GM12873 (cell line): ENCODE measurements at regions not wholly inside any gene's neighbourhood (a gene's known extent, or its start where the extent isn't known, plus 50 kb on each side); places are given as distances from the start of the nearest gene placed in this dataset.

Experiments used
- CTCF ChIP-seq: IDR thresholded peaks from 2 replicates; pipeline ENCODE4 v1.5.1; 2012; ENCODE audit warnings: low read depth, mild to moderate bottlenecking, moderate library complexity, low read length, control low read depth; ENCODE audit not compliant: insufficient read depth; ENCODE audit errors: missing control alignments

GRCh38 chrX:5117816-5118215, 1110.9 kb downstream of the NLGN4X start:
- TF ChIP-seq CTCF: no peak

GRCh38 chrX:5113128-5113527, 1115.5 kb downstream of the NLGN4X start:
- no peak for TF ChIP-seq CTCF

GRCh38 chrX:5100004-5100403, 1128.7 kb downstream of the NLGN4X start:
- no peak for TF ChIP-seq CTCF

- no peak for TF ChIP-seq CTCF
These were observed 1142.3 kb downstream of the NLGN4X start for GRCh38 chrX:5086388-5086787.

GRCh38 chrX:5084279-5084678, 1144.4 kb downstream of the NLGN4X start:
- no peak for TF ChIP-seq CTCF

GRCh38 chrX:5082705-5083104, 1146.0 kb downstream of the NLGN4X start:
- no peak for TF ChIP-seq CTCF

GRCh38 chrX:5080791-5081190, 1147.9 kb downstream of the NLGN4X start:
- TF ChIP-seq CTCF: no peak
